ENCODE measurements at regions not wholly inside any gene's neighbourhood (a gene's known extent, or its start where the extent isn't known, plus 50 kb on each side); places are given as distances from the start of the nearest gene placed in this dataset.

- TF ChIP-seq CEBPB (IDR thresholded peaks at IDR 0.05) (no peak), TAF1 (IDR thresholded peaks at IDR 0.05; ENCODE audit: low read depth) (no peak), TEAD4 (IDR thresholded peaks at IDR 0.05) (no peak), YY1 (IDR thresholded peaks at IDR 0.05; ENCODE audit: low read depth) (no peak), FOXM1 (IDR thresholded peaks at IDR 0.05; ENCODE audit: borderline replicate concordance, low read depth) (no peak), NFIC (IDR thresholded peaks at IDR 0.05) (no peak), EP300 (IDR thresholded peaks at IDR 0.05; ENCODE audit: borderline replicate concordance) (no peak), EGR1 (IDR thresholded peaks at IDR 0.05) (no peak), CREB1 (IDR thresholded peaks at IDR 0.05; ENCODE audit: low read depth) (no peak)
Observed at GRCh38 chr17:79500745-79501618, 109.9 kb downstream of the RBFOX3 start.

GRCh38 chr17:79498854-79499253, 112.0 kb downstream of the RBFOX3 start:
- TF ChIP-seq FOXM1 (IDR thresholded peaks at IDR 0.05; ENCODE audit: borderline replicate concordance, low read depth): no peak
- TF ChIP-seq EP300 (IDR thresholded peaks at IDR 0.05; ENCODE audit: borderline replicate concordance): no peak
- no peak for TF ChIP-seq REST (IDR thresholded peaks at IDR 0.05; ENCODE audit: low read depth)
- TF ChIP-seq TEAD4 (IDR thresholded peaks at IDR 0.05): no peak
- TF ChIP-seq TCF12 (IDR thresholded peaks at IDR 0.05; ENCODE audit: low read depth): no peak
- no peak for TF ChIP-seq USF1 (IDR thresholded peaks at IDR 0.05)
- TF ChIP-seq EGR1 (IDR thresholded peaks at IDR 0.05): no peak
- TF ChIP-seq TAF1 (IDR thresholded peaks at IDR 0.05; ENCODE audit: low read depth): no peak
- TF ChIP-seq ZBTB7A (IDR thresholded peaks at IDR 0.05; ENCODE audit: low read depth): no peak
- TF ChIP-seq RAD21 (IDR thresholded peaks at IDR 0.05; ENCODE audit: low read depth): no peak
- TF ChIP-seq CREB1 (IDR thresholded peaks at IDR 0.05; ENCODE audit: low read depth): no peak

- no peak for TF ChIP-seq EGR1 (IDR thresholded peaks at IDR 0.05)
- no peak for TF ChIP-seq YY1 (IDR thresholded peaks at IDR 0.05; ENCODE audit: low read depth)
- TF ChIP-seq CEBPB (IDR thresholded peaks at IDR 0.05): no peak
- no peak for TF ChIP-seq CREB1 (IDR thresholded peaks at IDR 0.05; ENCODE audit: low read depth)
- TF ChIP-seq FOXM1 (IDR thresholded peaks at IDR 0.05; ENCODE audit: borderline replicate concordance, low read depth): no peak
- no peak for TF ChIP-seq TAF1 (IDR thresholded peaks at IDR 0.05; ENCODE audit: low read depth)
Observed at GRCh38 chr17:79497777-79498348, 113.0 kb downstream of the RBFOX3 start.

GRCh38 chr17:79496422-79497005, 114.3 kb downstream of the RBFOX3 start:
- TF ChIP-seq YY1 (IDR thresholded peaks at IDR 0.05; ENCODE audit: low read depth): no peak
- TF ChIP-seq CREB1 (IDR thresholded peaks at IDR 0.05; ENCODE audit: low read depth): no peak

GRCh38 chr17:79495665-79496064, 115.2 kb downstream of the RBFOX3 start:
- no peak for TF ChIP-seq RAD21 (IDR thresholded peaks at IDR 0.05; ENCODE audit: low read depth)
- TF ChIP-seq TCF12 (IDR thresholded peaks at IDR 0.05; ENCODE audit: low read depth): no peak
- TF ChIP-seq USF1 (IDR thresholded peaks at IDR 0.05): no peak
- TF ChIP-seq MAX (IDR thresholded peaks at IDR 0.05): no peak
- TF ChIP-seq TAF1 (IDR thresholded peaks at IDR 0.05; ENCODE audit: low read depth): no peak
- TF ChIP-seq CREB1 (IDR thresholded peaks at IDR 0.05; ENCODE audit: low read depth): no peak
- TF ChIP-seq TEAD4 (IDR thresholded peaks at IDR 0.05): no peak
- no peak for TF ChIP-seq EGR1 (IDR thresholded peaks at IDR 0.05)
- TF ChIP-seq FOXM1 (IDR thresholded peaks at IDR 0.05; ENCODE audit: borderline replicate concordance, low read depth): no peak
- TF ChIP-seq CEBPB (IDR thresholded peaks at IDR 0.05): no peak
- no peak for TF ChIP-seq EP300 (IDR thresholded peaks at IDR 0.05; ENCODE audit: borderline replicate concordance)
- no peak for TF ChIP-seq NFIC (IDR thresholded peaks at IDR 0.05)
- no peak for TF ChIP-seq REST (IDR thresholded peaks at IDR 0.05; ENCODE audit: low read depth)
- no peak for TF ChIP-seq ZBTB7A (IDR thresholded peaks at IDR 0.05; ENCODE audit: low read depth)
- TF ChIP-seq YY1 (IDR thresholded peaks at IDR 0.05; ENCODE audit: low read depth): no peak
